ENCODE measurements at regions not wholly inside any gene's neighbourhood (a gene's known extent, or its start where the extent isn't known, plus 50 kb on each side); places are given as distances from the start of the nearest gene placed in this dataset.

DNA sequence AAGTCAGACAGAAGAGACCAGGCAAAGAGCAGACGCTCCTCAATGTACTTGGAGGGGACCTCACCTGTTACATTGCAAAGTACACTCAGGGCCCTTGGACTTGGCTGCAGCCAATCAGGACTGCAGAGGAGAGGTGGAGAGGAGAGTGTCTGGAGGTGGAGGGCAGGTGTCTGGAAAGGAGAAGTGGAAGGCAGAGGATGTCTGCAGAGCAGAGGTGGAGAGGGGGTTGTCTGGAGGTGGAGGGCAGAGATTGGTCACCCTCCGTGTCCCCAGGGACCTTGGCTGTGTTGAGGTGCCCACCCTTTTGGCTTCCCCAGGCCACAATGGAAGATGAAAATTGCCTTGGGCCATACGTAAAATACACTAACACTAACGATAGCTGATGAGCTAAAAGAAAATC is 241.3 kb upstream of the IRX2 start:
- no peak overlapping the region for H3K27ac ChIP-seq
- H3K4me3 ChIP-seq, result no peak overlapping the region
- H3K4me1 ChIP-seq, result no peaks in the 10 kb centered on the region
- H3K36me3 ChIP-seq, result no peaks in the 10 kb centered on the region
- no peaks in the 10 kb centered on the region for H3K27me3 ChIP-seq
- no peak for TF ChIP-seq POLR2A (IDR thresholded peaks at IDR 0.05)
- TF ChIP-seq, protein P1, sequence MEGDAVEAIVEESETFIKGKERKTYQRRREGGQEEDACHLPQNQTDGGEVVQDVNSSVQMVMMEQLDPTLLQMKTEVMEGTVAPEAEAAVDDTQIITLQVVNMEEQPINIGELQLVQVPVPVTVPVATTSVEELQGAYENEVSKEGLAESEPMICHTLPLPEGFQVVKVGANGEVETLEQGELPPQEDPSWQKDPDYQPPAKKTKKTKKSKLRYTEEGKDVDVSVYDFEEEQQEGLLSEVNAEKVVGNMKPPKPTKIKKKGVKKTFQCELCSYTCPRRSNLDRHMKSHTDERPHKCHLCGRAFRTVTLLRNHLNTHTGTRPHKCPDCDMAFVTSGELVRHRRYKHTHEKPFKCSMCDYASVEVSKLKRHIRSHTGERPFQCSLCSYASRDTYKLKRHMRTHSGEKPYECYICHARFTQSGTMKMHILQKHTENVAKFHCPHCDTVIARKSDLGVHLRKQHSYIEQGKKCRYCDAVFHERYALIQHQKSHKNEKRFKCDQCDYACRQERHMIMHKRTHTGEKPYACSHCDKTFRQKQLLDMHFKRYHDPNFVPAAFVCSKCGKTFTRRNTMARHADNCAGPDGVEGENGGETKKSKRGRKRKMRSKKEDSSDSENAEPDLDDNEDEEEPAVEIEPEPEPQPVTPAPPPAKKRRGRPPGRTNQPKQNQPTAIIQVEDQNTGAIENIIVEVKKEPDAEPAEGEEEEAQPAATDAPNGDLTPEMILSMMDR (IDR thresholded peaks at IDR 0.05 in 4 of 5, conservative IDR thresholded peaks at IDR 0.05 in 1 of 5), result no peak
- in situ Hi-C loops (cut with MboI; ENCODE audit: low sequenced_read_pairs in 4 of 4) (no loop called here), intact Hi-C loops (cut with DNase I; ENCODE audit: low total_unique reads) (no loop called here)
- no peak for DNase-seq
- no peak for ATAC-seq
- no peaks in the 10 kb centered on the region for H3K9me3 ChIP-seq

- in situ Hi-C loops (cut with MboI; ENCODE audit: low sequenced_read_pairs in 4 of 4) (no loop called here), intact Hi-C loops (cut with DNase I; ENCODE audit: low total_unique reads) (no loop called here)
- DNase-seq (no peak), ATAC-seq (no peak)
- Histone ChIP-seq H3K36me3 (no peaks in the 10 kb centered on the region), H3K4me1 (no peaks in the 10 kb centered on the region), H3K27me3 (no peaks in the 10 kb centered on the region), H3K4me3 (no peak overlapping the region), H3K9me3 (no peaks in the 10 kb centered on the region), H3K27ac (no peak overlapping the region)
- TF ChIP-seq, protein P1 (IDR thresholded peaks at IDR 0.05 in 4 of 5, conservative IDR thresholded peaks at IDR 0.05 in 1 of 5), result no peak
- no peak for TF ChIP-seq POLR2A (IDR thresholded peaks at IDR 0.05)
Measured at GRCh38 chr5:2991884-2992283, 240.4 kb upstream of the IRX2 start.

DNA sequence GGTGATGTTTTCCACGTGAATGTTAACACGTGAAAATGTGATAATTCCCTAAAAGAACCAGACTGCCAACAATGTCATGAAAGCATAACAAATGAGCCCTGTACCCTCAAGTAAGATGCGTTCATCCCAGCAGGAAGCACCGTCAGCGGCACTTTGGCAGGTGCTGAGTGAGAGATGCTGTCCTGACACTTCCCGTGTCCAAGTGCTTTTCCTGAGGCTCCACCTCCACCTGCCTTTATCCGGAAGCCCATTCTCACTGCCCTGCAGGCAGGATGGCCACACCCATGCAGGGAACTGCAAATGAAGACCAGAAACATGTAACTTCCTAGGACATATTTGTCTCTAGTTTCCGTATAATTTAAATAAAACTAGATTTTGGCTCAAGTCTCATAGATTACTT is 238.0 kb upstream of the IRX2 start:
- no peaks in the 10 kb centered on the region for H3K27me3 ChIP-seq
- no peaks in the 10 kb centered on the region for H3K9me3 ChIP-seq
- ATAC-seq (no peak), DNase-seq (no peak)
- intact Hi-C loops (cut with DNase I; ENCODE audit: low total_unique reads) (no loop called here), in situ Hi-C loops (cut with MboI; ENCODE audit: low sequenced_read_pairs in 4 of 4) (no loop called here)
- TF ChIP-seq POLR2A (IDR thresholded peaks at IDR 0.05), result no peak
- TF ChIP-seq, protein P1 (IDR thresholded peaks at IDR 0.05 in 4 of 5, conservative IDR thresholded peaks at IDR 0.05 in 1 of 5), result no peak
- no peak overlapping the region for H3K27ac ChIP-seq
- no peaks in the 10 kb centered on the region for H3K36me3 ChIP-seq
- no peak overlapping the region for H3K4me3 ChIP-seq
- H3K4me1 ChIP-seq, result no peaks in the 10 kb centered on the region

DNA sequence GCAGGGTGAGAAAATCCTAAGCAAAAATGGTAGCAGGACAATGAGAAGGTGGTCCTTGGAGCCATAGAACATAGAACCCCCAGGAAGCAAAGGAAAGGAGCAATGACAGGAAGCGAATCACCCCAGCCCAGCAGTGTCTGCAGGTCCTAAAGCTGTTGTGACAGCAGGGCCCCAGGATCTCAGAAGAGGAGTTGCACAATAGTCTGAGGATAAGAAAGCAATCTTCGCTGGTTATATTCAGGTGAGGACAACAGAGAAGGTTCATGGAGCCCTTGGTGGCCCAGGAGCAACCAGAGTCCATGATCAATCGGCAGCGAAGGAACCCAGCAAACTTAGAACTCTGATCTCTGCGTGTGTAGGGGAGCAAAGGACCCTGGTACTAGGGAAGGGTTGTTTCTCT is 234.8 kb upstream of the IRX2 start:
- ATAC-seq, result no peak
- no peak for DNase-seq
- no peak overlapping the region for H3K27ac ChIP-seq
- intact Hi-C loops (cut with DNase I; ENCODE audit: low total_unique reads) (no loop called here), in situ Hi-C loops (cut with MboI; ENCODE audit: low sequenced_read_pairs in 4 of 4) (no loop called here)
- no peaks in the 10 kb centered on the region for H3K27me3 ChIP-seq
- H3K9me3 ChIP-seq, result no peaks in the 10 kb centered on the region
- TF ChIP-seq, protein P1 (IDR thresholded peaks at IDR 0.05 in 4 of 5, conservative IDR thresholded peaks at IDR 0.05 in 1 of 5), result no peak
- no peak for TF ChIP-seq POLR2A (IDR thresholded peaks at IDR 0.05)
- H3K4me3 ChIP-seq, result no peak overlapping the region
- H3K4me1 ChIP-seq, result no peaks in the 10 kb centered on the region
- H3K36me3 ChIP-seq, result no peaks in the 10 kb centered on the region

GRCh38 chr5:2985718-2986117 is 234.2 kb upstream of the IRX2 start:
- TF ChIP-seq, protein P1 (IDR thresholded peaks at IDR 0.05 in 4 of 5, conservative IDR thresholded peaks at IDR 0.05 in 1 of 5), result no peak
- TF ChIP-seq POLR2A (IDR thresholded peaks at IDR 0.05), result no peak
- no peak for DNase-seq
- Histone ChIP-seq H3K27ac (no peak overlapping the region), H3K9me3 (no peaks in the 10 kb centered on the region), H3K4me1 (no peaks in the 10 kb centered on the region), H3K36me3 (no peaks in the 10 kb centered on the region), H3K27me3 (no peaks in the 10 kb centered on the region), H3K4me3 (no peak overlapping the region)
- in situ Hi-C loops (cut with MboI; ENCODE audit: low sequenced_read_pairs in 4 of 4) (no loop called here), intact Hi-C loops (cut with DNase I; ENCODE audit: low total_unique reads) (no loop called here)
- ATAC-seq, result no peak
